ENCODE measurements at regions not wholly inside any gene's neighbourhood (a gene's known extent, or its start where the extent isn't known, plus 50 kb on each side); places are given as distances from the start of the nearest gene placed in this dataset.
"Not testable (repeated sequence)": the region's sequence is repeated elsewhere in the genome, so short reads cannot be mapped to it uniquely, and the experiment has no call there.

DNA sequence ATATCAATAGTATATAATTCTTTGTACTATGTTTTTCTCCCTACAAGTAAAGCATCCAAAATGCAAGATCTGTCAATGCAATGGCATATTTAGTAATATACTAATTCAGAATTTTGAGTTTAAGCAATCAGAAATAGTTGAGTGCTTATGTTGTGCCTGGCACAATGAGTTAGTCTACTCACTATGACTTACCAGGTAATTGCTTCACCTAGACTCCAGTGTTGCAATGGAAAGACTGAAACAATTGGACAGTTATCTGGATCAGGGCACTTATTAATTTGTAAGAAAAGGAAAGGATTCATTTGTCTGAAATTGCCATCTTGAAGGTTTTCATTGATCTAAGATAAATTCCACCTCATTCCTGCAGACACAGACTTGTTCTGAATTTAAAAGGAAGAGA lies 97.6 kb upstream of the TCF4 start:
- Histone ChIP-seq H3K9me2 (ENCODE audit: low read depth, low read length) (no peaks in the 10 kb centered on the region), H3K9ac (ENCODE audit: low read length) (no peak overlapping the region), H3K36me3 (ENCODE audit: insufficient read depth, low read length) (no peaks in the 10 kb centered on the region)

DNA sequence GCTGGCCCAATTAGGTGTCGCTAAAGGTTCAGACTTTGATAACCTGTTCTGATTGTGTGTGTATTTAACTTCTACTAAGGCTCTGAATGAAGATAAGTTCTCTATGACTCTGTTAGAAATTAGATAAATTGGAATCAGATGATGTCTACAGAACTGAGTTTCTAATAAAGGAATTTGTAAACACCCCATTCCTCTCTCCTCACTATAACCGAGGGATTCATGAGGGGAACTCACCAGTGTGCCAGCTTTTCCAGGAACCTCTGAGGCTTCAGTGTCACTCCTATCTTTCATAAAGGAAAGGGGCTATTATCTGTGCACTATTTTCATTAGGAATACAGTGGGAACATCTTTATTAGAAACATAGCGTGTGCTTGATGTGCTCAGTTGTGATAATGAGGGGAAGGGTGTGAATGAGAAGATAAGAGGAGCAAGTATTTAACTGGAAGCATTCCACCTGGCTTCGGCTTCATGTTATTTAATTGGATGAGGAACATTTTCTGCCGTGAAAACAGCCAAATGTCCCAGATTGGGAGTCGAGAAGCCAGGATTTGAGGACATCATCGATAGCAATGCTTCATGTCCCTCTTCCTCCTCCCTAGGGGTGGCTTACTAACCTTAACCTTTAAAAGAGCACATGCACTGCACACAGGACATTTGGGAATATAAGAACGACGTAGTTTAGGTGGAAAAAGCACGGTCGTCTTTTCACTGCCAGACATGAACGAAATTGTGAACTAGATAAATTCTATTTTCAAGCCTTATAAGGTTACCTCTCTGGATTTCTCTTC lies 84.8 kb upstream of the TCF4 start:
- Histone ChIP-seq H3K9ac (ENCODE audit: low read length) (no peak overlapping the region), H3K27me3 (ENCODE audit: insufficient read depth, low read length) (peaks cover 2% of the 10 kb centered on the region; the same call in 1 of the 2 replicates), H3K4me2 (ENCODE audit: low read length) (no peak overlapping the region), H3K9me3 (ENCODE audit: low read length) (0 out of 2 replicates have a peak, but pooled peaks cover 4% of the 10 kb centered on the region), H3K9me2 (ENCODE audit: low read depth, low read length) (no peaks in the 10 kb centered on the region), H3F3A (ENCODE audit: insufficient read depth, low read length) (no peaks in the 10 kb centered on the region), H3K27ac (ENCODE audit: low read depth, low read length, poor library complexity, severe bottlenecking) (no peak overlapping the region), H4K20me1 (ENCODE audit: insufficient read depth, low read length) (no peaks in the 10 kb centered on the region), H3K36me3 (ENCODE audit: insufficient read depth, low read length) (no peaks in the 10 kb centered on the region), H3K79me2 (ENCODE audit: insufficient read depth, low read length) (no peaks in the 10 kb centered on the region), H3K4me1 (ENCODE audit: insufficient read depth, low read length, severe bottlenecking) (no peaks in the 10 kb centered on the region), H3K4me3 (ENCODE audit: low read depth, low read length, poor library complexity, severe bottlenecking) (no peak overlapping the region), H2AFZ (ENCODE audit: low read length) (no peak overlapping the region)
- no peak for TF ChIP-seq EZH2 (IDR thresholded peaks at IDR 0.05; ENCODE audit: borderline replicate concordance, low read length)
- TF ChIP-seq, protein P1, sequence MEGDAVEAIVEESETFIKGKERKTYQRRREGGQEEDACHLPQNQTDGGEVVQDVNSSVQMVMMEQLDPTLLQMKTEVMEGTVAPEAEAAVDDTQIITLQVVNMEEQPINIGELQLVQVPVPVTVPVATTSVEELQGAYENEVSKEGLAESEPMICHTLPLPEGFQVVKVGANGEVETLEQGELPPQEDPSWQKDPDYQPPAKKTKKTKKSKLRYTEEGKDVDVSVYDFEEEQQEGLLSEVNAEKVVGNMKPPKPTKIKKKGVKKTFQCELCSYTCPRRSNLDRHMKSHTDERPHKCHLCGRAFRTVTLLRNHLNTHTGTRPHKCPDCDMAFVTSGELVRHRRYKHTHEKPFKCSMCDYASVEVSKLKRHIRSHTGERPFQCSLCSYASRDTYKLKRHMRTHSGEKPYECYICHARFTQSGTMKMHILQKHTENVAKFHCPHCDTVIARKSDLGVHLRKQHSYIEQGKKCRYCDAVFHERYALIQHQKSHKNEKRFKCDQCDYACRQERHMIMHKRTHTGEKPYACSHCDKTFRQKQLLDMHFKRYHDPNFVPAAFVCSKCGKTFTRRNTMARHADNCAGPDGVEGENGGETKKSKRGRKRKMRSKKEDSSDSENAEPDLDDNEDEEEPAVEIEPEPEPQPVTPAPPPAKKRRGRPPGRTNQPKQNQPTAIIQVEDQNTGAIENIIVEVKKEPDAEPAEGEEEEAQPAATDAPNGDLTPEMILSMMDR (IDR thresholded peaks at IDR 0.05; ENCODE audit: low read length), result no peak

More for the DNA sequence above, 97.6 kb upstream of the TCF4 start:
- no peak overlapping the region for H3K27ac ChIP-seq (ENCODE audit: low read depth, low read length, poor library complexity, severe bottlenecking)
- H3K4me3 ChIP-seq (ENCODE audit: low read depth, low read length, poor library complexity, severe bottlenecking), result no peak overlapping the region
- H3K4me2 ChIP-seq (ENCODE audit: low read length), result no peak overlapping the region
- no peaks in the 10 kb centered on the region for H3K79me2 ChIP-seq (ENCODE audit: insufficient read depth, low read length)
- H3K4me1 ChIP-seq (ENCODE audit: insufficient read depth, low read length, severe bottlenecking), result no peaks in the 10 kb centered on the region
- H2AFZ ChIP-seq (ENCODE audit: low read length), result no peak overlapping the region
- H4K20me1 ChIP-seq (ENCODE audit: insufficient read depth, low read length), result no peaks in the 10 kb centered on the region
- H3K9me3 ChIP-seq (ENCODE audit: low read length), result no peaks in the 10 kb centered on the region
- H3K27me3 ChIP-seq (ENCODE audit: insufficient read depth, low read length), result no peaks in the 10 kb centered on the region
- TF ChIP-seq, protein P1 (IDR thresholded peaks at IDR 0.05; ENCODE audit: low read length), result no peak
- no peak for TF ChIP-seq EZH2 (IDR thresholded peaks at IDR 0.05; ENCODE audit: borderline replicate concordance, low read length)
- H3F3A ChIP-seq (ENCODE audit: insufficient read depth, low read length), result no peaks in the 10 kb centered on the region

DNA sequence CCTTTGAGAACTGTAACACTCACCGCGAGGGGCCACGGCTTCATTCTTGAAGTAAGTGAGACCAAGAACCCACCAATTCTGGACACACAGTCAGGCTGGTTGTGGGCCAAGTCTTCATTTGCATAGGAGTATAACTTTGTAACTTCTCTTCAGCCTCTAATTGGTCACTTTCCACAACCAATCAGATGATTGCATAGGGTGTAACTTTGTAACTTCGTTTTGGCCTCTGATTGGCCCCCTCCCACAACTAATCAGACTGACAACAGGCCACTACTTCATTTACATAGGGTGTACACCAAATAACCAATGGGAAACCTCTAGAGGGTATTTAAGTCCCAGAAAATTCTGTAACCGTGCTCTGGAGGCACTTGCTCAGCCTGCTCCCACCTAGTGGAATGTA lies 77.5 kb upstream of the TCF4 start:
- Histone ChIP-seq H3K4me3 (ENCODE audit: low read depth, low read length, poor library complexity, severe bottlenecking) (no peak overlapping the region), H3K4me1 (ENCODE audit: insufficient read depth, low read length, severe bottlenecking) (no peaks in the 10 kb centered on the region), H2AFZ (ENCODE audit: low read length) (no peak overlapping the region), H3F3A (ENCODE audit: insufficient read depth, low read length) (no peaks in the 10 kb centered on the region), H3K36me3 (ENCODE audit: insufficient read depth, low read length) (no peaks in the 10 kb centered on the region), H3K27ac (ENCODE audit: low read depth, low read length, poor library complexity, severe bottlenecking) (no peak overlapping the region), H3K4me2 (ENCODE audit: low read length) (no peak overlapping the region), H3K79me2 (ENCODE audit: insufficient read depth, low read length) (no peaks in the 10 kb centered on the region), H3K27me3 (ENCODE audit: insufficient read depth, low read length) (peaks cover 8% of the 10 kb centered on the region; the same call in 1 of the 2 replicates), H3K9ac (ENCODE audit: low read length) (no peak overlapping the region), H4K20me1 (ENCODE audit: insufficient read depth, low read length) (no peaks in the 10 kb centered on the region), H3K9me2 (ENCODE audit: low read depth, low read length) (no peaks in the 10 kb centered on the region), H3K9me3 (ENCODE audit: low read length) (0 out of 2 replicates have a peak, but pooled peaks cover 4% of the 10 kb centered on the region)
- TF ChIP-seq EZH2 (IDR thresholded peaks at IDR 0.05; ENCODE audit: borderline replicate concordance, low read length), result no peak
- TF ChIP-seq, protein P1 (IDR thresholded peaks at IDR 0.05; ENCODE audit: low read length), result no peak

DNA sequence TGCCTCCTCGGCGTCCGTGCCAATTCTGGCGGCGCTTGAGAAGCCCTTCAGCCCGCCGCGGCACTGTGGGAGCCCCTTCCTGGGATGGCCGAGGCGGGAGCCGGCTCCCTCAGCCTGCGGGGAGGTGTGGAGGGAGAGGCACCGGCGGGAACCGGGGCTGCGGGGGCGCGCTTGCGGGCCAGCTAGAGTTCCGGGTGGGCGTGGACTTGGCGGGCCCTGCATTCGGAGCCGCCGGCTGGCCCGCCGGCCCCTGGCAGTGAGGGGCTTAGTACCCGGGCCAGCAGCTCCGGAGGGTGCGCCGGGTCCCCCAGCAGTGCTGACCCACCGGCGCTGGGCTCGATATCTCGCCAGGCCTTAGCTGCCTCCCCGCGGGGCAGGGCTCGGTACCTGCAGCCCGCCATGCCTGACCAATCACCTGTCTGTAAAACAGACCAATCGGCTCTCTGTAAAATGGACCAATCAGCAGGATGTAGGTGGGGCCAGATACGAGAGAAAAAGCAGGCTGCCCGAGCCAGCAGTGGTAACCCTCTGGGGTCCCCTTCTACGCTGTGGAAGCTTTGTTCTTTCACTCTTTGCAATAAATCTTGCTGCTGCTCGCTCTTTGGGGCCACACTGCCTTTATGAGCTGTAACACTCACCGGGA lies 76.9 kb upstream of the TCF4 start:
- not testable (repeated sequence) for H3K36me3 ChIP-seq (ENCODE audit: insufficient read depth, low read length); H3K79me2 ChIP-seq (ENCODE audit: insufficient read depth, low read length); H3K4me3 ChIP-seq (ENCODE audit: low read depth, low read length, poor library complexity, severe bottlenecking); H3F3A ChIP-seq (ENCODE audit: insufficient read depth, low read length); H3K4me1 ChIP-seq (ENCODE audit: insufficient read depth, low read length, severe bottlenecking); H3K9me2 ChIP-seq (ENCODE audit: low read depth, low read length); H2AFZ ChIP-seq (ENCODE audit: low read length); H3K27ac ChIP-seq (ENCODE audit: low read depth, low read length, poor library complexity, severe bottlenecking); H3K4me2 ChIP-seq (ENCODE audit: low read length); H3K9me3 ChIP-seq (ENCODE audit: low read length); H4K20me1 ChIP-seq (ENCODE audit: insufficient read depth, low read length); H3K27me3 ChIP-seq (ENCODE audit: insufficient read depth, low read length); H3K9ac ChIP-seq (ENCODE audit: low read length)

All from OCI-LY1 (cell line).